ENCODE measurements at regions not wholly inside any gene's neighbourhood (a gene's known extent, or its start where the extent isn't known, plus 50 kb on each side); places are given as distances from the start of the nearest gene placed in this dataset.
"Not testable (repeated sequence)": the region's sequence is repeated elsewhere in the genome, so short reads cannot be mapped to it uniquely, and the experiment has no call there.

GRCh38 chr20:16860914-16861313, 112.8 kb downstream of the OTOR start:
- ChIA-PET CTCF (no interaction called here), POLR2A (no interaction called here)
- DNase-seq (ENCODE audit: extremely low spot score): no peak
- TF ChIP-seq CTCF (IDR thresholded peaks at IDR 0.05; ENCODE audit: control extremely low read depth, extremely low read depth, low read depth, missing control alignments): no peak

- POLR2A ChIA-PET: no interaction called here
- CTCF ChIA-PET: no interaction called here
- no peak for TF ChIP-seq CTCF (IDR thresholded peaks at IDR 0.05; ENCODE audit: control extremely low read depth, extremely low read depth, low read depth, missing control alignments)
- no peak for DNase-seq (ENCODE audit: extremely low spot score)
Observed at GRCh38 chr20:16861708-16862107, 113.5 kb downstream of the OTOR start.

GRCh38 chr20:16863303-16863702, 115.1 kb downstream of the OTOR start:
- ChIA-PET CTCF (no interaction called here), POLR2A (no interaction called here)
- no peak for DNase-seq (ENCODE audit: extremely low spot score)
- no peak for TF ChIP-seq CTCF (IDR thresholded peaks at IDR 0.05; ENCODE audit: control extremely low read depth, extremely low read depth, low read depth, missing control alignments)

- peak; percentile 5 for DNase-seq (ENCODE audit: extremely low spot score)
- POLR2A ChIA-PET: no interaction called here
- CTCF ChIA-PET: no interaction called here
- no peak for TF ChIP-seq CTCF (IDR thresholded peaks at IDR 0.05; ENCODE audit: control extremely low read depth, extremely low read depth, low read depth, missing control alignments)
Observed at GRCh38 chr20:16864069-16864468, 115.9 kb downstream of the OTOR start.

GRCh38 chr20:16864963-16865362, 116.8 kb downstream of the OTOR start:
- ChIA-PET CTCF (no interaction called here), POLR2A (no interaction called here)
- no peak for TF ChIP-seq CTCF (IDR thresholded peaks at IDR 0.05; ENCODE audit: control extremely low read depth, extremely low read depth, low read depth, missing control alignments)
- DNase-seq (ENCODE audit: extremely low spot score): no peak

- DNase-seq (ENCODE audit: extremely low spot score): no peak
- no peak for TF ChIP-seq CTCF (IDR thresholded peaks at IDR 0.05; ENCODE audit: control extremely low read depth, extremely low read depth, low read depth, missing control alignments)
- ChIA-PET CTCF (no interaction called here), POLR2A (no interaction called here)
Observed at GRCh38 chr20:16865406-16865805, 117.2 kb downstream of the OTOR start.

- POLR2A ChIA-PET; CTCF ChIA-PET; DNase-seq (ENCODE audit: extremely low spot score): not testable (repeated sequence)
Observed at GRCh38 chr20:16873124-16873523, 125.0 kb downstream of the OTOR start.

Data from GM10248 (cell line).